ENCODE measurements at regions not wholly inside any gene's neighbourhood (a gene's known extent, or its start where the extent isn't known, plus 50 kb on each side); places are given as distances from the start of the nearest gene placed in this dataset.

DNA sequence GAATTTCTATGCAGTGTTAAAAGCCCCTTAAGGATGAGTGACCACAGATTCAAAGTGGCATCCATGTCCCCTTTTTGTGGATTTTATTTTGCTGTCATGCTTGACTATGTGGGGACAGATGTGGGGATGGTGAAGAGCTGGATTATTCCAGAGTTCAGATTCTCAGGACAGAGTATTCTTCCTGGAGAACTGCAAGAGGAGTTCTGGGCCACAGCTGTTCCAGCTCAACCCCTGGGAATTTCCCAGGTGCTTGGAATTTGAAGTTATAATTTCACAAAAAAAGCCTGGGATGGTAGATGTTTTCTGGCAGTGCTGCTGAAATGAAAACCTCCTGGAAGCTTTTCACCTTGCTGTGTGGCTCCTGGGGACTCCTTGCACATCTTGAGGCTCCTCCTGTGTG is 671.8 kb upstream of the MARCKS start (continued):
- no peak for TF ChIP-seq EZH2 (IDR thresholded peaks at IDR 0.05; ENCODE audit: low read depth, unreplicated experiment)
- TF ChIP-seq POLR2AphosphoS5 (IDR thresholded peaks at IDR 0.05; ENCODE audit: low read depth), result no peak
- TF ChIP-seq REST (IDR thresholded peaks at IDR 0.05; ENCODE audit: unreplicated experiment), result no peak
- TF ChIP-seq ZNF331 (CRISPR knock-in tag; IDR thresholded peaks at IDR 0.05; ENCODE audit: low read depth), result no peak
- no peak for TF ChIP-seq STAT1 (IDR thresholded peaks at IDR 0.05; ENCODE audit: unreplicated experiment)
- TF ChIP-seq, protein P1, sequence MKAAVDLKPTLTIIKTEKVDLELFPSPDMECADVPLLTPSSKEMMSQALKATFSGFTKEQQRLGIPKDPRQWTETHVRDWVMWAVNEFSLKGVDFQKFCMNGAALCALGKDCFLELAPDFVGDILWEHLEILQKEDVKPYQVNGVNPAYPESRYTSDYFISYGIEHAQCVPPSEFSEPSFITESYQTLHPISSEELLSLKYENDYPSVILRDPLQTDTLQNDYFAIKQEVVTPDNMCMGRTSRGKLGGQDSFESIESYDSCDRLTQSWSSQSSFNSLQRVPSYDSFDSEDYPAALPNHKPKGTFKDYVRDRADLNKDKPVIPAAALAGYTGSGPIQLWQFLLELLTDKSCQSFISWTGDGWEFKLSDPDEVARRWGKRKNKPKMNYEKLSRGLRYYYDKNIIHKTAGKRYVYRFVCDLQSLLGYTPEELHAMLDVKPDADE (IDR thresholded peaks at IDR 0.05), result no peak
- TF ChIP-seq CREB1 (CRISPR knock-in tag; IDR thresholded peaks at IDR 0.05; ENCODE audit: low read depth), result no peak
- TF ChIP-seq, protein P2, sequence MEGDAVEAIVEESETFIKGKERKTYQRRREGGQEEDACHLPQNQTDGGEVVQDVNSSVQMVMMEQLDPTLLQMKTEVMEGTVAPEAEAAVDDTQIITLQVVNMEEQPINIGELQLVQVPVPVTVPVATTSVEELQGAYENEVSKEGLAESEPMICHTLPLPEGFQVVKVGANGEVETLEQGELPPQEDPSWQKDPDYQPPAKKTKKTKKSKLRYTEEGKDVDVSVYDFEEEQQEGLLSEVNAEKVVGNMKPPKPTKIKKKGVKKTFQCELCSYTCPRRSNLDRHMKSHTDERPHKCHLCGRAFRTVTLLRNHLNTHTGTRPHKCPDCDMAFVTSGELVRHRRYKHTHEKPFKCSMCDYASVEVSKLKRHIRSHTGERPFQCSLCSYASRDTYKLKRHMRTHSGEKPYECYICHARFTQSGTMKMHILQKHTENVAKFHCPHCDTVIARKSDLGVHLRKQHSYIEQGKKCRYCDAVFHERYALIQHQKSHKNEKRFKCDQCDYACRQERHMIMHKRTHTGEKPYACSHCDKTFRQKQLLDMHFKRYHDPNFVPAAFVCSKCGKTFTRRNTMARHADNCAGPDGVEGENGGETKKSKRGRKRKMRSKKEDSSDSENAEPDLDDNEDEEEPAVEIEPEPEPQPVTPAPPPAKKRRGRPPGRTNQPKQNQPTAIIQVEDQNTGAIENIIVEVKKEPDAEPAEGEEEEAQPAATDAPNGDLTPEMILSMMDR (conservative IDR thresholded peaks at IDR 0.05; ENCODE audit: low read depth in 2 of 2), result no peak
- no peak for TF ChIP-seq NANOG (IDR thresholded peaks at IDR 0.05; ENCODE audit: borderline replicate concordance)

GRCh38 chr6:113187661-113188060 is 669.5 kb upstream of the MARCKS start:
- TF ChIP-seq EZH2phosphoT487 (IDR thresholded peaks at IDR 0.05; ENCODE audit: unreplicated experiment), result no peak
- TF ChIP-seq, protein P1 (IDR thresholded peaks at IDR 0.05), result no peak
- TF ChIP-seq ZNF114 (CRISPR knock-in tag; IDR thresholded peaks at IDR 0.05), result no peak
- TF ChIP-seq JUNB (IDR thresholded peaks at IDR 0.05; ENCODE audit: unreplicated experiment), result no peak
- TF ChIP-seq, protein P2 (conservative IDR thresholded peaks at IDR 0.05; ENCODE audit: low read depth in 2 of 2), result no peak
- TF ChIP-seq NANOG (IDR thresholded peaks at IDR 0.05; ENCODE audit: borderline replicate concordance), result no peak
- TF ChIP-seq REST (IDR thresholded peaks at IDR 0.05; ENCODE audit: unreplicated experiment), result no peak
- no peak for TF ChIP-seq POLR2AphosphoS5 (IDR thresholded peaks at IDR 0.05; ENCODE audit: low read depth)
- no peak for TF ChIP-seq STAT1 (IDR thresholded peaks at IDR 0.05; ENCODE audit: unreplicated experiment)
- TF ChIP-seq EZH2 (IDR thresholded peaks at IDR 0.05; ENCODE audit: low read depth, unreplicated experiment), result no peak
- Histone ChIP-seq H2AFZ (no peak overlapping the region), H3K36me3 (ENCODE audit: insufficient read depth) (no peaks in the 10 kb centered on the region), H3K4me3 (no peak overlapping the region), H3K4me1 (ENCODE audit: insufficient read depth) (no peaks in the 10 kb centered on the region), H3K27me3 (ENCODE audit: insufficient read depth) (no peaks in the 10 kb centered on the region), H3K4me2 (no peak overlapping the region), H3F3A (replicated peaks; ENCODE audit: low read depth) (no peaks in the 10 kb centered on the region), H4K20me1 (replicated peaks; ENCODE audit: insufficient read depth) (no peaks in the 10 kb centered on the region), H3K27ac (ENCODE audit: low read depth) (no peak overlapping the region), H3K79me2 (replicated peaks; ENCODE audit: insufficient read depth) (no peaks in the 10 kb centered on the region), H3K9me2 (ENCODE audit: insufficient read depth) (no peaks in the 10 kb centered on the region)
- no peaks in the 10 kb centered on the region for H3K27me3 Mint-ChIP-seq (ENCODE audit: insufficient read depth, low read depth, poor library complexity)
- ATAC-seq (no peak), DNase-seq (ENCODE audit: low spot score) (no peak)
- no peaks in the 10 kb centered on the region for H3K36me3 Mint-ChIP-seq (ENCODE audit: low read depth)
- no peak overlapping the region for H3K4me3 Mint-ChIP-seq
- no peak overlapping the region for H3K27ac Mint-ChIP-seq
- peaks cover 4% of the 10 kb centered on the region; the same call in 2 of the 3 replicates for H3K4me1 Mint-ChIP-seq
- no peaks in the 10 kb centered on the region for H3K9me3 Mint-ChIP-seq
